ENCODE measurements at regions not wholly inside any gene's neighbourhood (a gene's known extent, or its start where the extent isn't known, plus 50 kb on each side); places are given as distances from the start of the nearest gene placed in this dataset.

GRCh38 chr9:571741-572140 lies 269.8 kb upstream of the DMRT1 start:
- no peak for TF ChIP-seq CTCF (IDR thresholded peaks at IDR 0.05)
- TF ChIP-seq ZFX (IDR thresholded peaks at IDR 0.05; ENCODE audit: borderline replicate concordance): no peak
- peak overlapping the region; percentile 22; the same call in 1 of the 2 replicates for H3K27ac ChIP-seq

GRCh38 chr9:573691-574410 lies 267.6 kb upstream of the DMRT1 start:
- TF ChIP-seq CTCF (IDR thresholded peaks at IDR 0.05): no peak
- TF ChIP-seq ZFX (IDR thresholded peaks at IDR 0.05; ENCODE audit: borderline replicate concordance): no peak
- no peak overlapping the region for H3K27ac ChIP-seq

- no peak overlapping the region for H3K27ac ChIP-seq
- TF ChIP-seq ZFX (IDR thresholded peaks at IDR 0.05; ENCODE audit: borderline replicate concordance): no peak
- no peak for TF ChIP-seq CTCF (IDR thresholded peaks at IDR 0.05)
These were observed 266.4 kb upstream of the DMRT1 start for GRCh38 chr9:575139-575538.

- TF ChIP-seq ZFX (IDR thresholded peaks at IDR 0.05; ENCODE audit: borderline replicate concordance) (no peak), CTCF (IDR thresholded peaks at IDR 0.05) (no peak)
- no peak overlapping the region for H3K27ac ChIP-seq
These were observed 260.7 kb upstream of the DMRT1 start for GRCh38 chr9:580652-581342.

GRCh38 chr9:581673-582497 lies 259.6 kb upstream of the DMRT1 start:
- no peak overlapping the region for H3K27ac ChIP-seq
- TF ChIP-seq CTCF (IDR thresholded peaks at IDR 0.05): peak; percentile 66
- TF ChIP-seq ZFX (IDR thresholded peaks at IDR 0.05; ENCODE audit: borderline replicate concordance): no peak

GRCh38 chr9:582775-583174 lies 258.7 kb upstream of the DMRT1 start:
- no peak for TF ChIP-seq CTCF (IDR thresholded peaks at IDR 0.05)
- H3K27ac ChIP-seq: no peak overlapping the region

Data from 22Rv1 (cell line).